ENCODE measurements at regions not wholly inside any gene's neighbourhood (a gene's known extent, or its start where the extent isn't known, plus 50 kb on each side); places are given as distances from the start of the nearest gene placed in this dataset.

DNA sequence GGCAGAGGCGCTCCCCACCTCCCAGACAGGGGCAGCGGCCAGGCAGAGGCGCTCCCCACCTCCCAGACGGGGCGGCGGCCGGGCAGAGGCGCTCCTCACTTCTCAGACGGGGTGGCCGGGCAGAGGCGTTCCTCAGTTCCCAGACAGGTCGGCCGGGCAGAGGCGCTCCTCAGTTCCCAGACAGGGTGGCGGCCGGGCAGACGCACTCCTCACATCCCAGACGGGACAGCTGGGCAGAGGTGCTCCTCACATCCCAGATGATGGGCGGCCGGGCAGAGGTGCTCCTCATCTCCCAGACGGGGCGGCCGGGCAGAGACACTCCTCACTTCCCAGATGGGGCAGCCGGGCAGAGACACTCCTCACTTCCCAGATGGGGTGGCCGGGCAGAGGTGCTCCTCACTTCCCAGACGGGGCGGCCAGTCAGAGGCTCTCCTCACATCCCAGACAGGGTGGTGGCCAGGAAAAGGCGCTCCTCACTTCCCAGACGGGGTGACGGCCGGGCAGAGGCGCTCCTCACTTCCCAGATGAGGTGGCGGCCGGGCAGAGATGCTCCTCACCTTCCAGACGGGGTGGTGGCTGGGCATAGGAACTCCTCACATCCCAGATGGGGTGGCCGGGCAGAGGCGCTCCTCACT is 75.1 kb downstream of the CARTPT start:
- TF ChIP-seq, protein P1, sequence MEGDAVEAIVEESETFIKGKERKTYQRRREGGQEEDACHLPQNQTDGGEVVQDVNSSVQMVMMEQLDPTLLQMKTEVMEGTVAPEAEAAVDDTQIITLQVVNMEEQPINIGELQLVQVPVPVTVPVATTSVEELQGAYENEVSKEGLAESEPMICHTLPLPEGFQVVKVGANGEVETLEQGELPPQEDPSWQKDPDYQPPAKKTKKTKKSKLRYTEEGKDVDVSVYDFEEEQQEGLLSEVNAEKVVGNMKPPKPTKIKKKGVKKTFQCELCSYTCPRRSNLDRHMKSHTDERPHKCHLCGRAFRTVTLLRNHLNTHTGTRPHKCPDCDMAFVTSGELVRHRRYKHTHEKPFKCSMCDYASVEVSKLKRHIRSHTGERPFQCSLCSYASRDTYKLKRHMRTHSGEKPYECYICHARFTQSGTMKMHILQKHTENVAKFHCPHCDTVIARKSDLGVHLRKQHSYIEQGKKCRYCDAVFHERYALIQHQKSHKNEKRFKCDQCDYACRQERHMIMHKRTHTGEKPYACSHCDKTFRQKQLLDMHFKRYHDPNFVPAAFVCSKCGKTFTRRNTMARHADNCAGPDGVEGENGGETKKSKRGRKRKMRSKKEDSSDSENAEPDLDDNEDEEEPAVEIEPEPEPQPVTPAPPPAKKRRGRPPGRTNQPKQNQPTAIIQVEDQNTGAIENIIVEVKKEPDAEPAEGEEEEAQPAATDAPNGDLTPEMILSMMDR (IDR thresholded peaks at IDR 0.05) = no peak
- TF ChIP-seq POLR2A (IDR thresholded peaks at IDR 0.05) = no peak
- Histone ChIP-seq H3K27me3 (no peaks in the 10 kb centered on the region), H3K9me3 (no peaks in the 10 kb centered on the region), H3K36me3 (no peaks in the 10 kb centered on the region), H3K4me1 (no peaks in the 10 kb centered on the region), H3K27ac (no peak overlapping the region), H3K4me3 (replicated peaks in 1 of 3) (no peak overlapping the region)
- intact Hi-C loops (cut with DNase I) = no loop called here
- no peak for DNase-seq
- 90 to 93% methylated on average over 26 to 28 of the region's 37 CpGs for WGBS, 2 donors

DNA sequence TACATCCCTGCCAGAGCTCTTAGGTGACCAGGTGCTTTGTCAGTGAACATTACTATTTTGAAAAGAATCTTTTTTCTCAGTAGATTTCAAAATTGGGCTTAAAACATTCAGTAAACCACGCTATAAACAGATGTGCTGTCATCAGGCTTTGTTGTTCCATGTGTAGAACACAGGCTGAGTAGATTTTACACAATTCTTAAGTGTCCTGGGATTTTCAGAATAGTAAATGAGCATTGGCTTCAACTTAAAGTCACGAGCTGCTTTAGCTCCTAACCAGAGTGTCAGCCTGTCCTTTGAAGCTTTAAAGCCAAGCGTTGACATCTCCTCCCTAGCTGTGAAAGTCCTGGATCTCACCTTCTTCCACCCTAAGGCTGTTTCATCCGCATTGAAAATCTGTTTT is 83.6 kb downstream of the CARTPT start:
- no peak for DNase-seq
- intact Hi-C loops (cut with DNase I) = no loop called here
- H3K4me1 ChIP-seq = no peaks in the 10 kb centered on the region
- H3K4me3 ChIP-seq (replicated peaks in 1 of 3) = no peak overlapping the region
- no peaks in the 10 kb centered on the region for H3K9me3 ChIP-seq
- no peak for TF ChIP-seq POLR2A (IDR thresholded peaks at IDR 0.05)
- TF ChIP-seq, protein P1 (IDR thresholded peaks at IDR 0.05) = no peak
- WGBS, 2 donors = 79 to 89% methylated on average over 4 of the region's 4 CpGs
- no peak overlapping the region for H3K27ac ChIP-seq
- no peaks in the 10 kb centered on the region for H3K27me3 ChIP-seq
- H3K36me3 ChIP-seq = no peaks in the 10 kb centered on the region

DNA sequence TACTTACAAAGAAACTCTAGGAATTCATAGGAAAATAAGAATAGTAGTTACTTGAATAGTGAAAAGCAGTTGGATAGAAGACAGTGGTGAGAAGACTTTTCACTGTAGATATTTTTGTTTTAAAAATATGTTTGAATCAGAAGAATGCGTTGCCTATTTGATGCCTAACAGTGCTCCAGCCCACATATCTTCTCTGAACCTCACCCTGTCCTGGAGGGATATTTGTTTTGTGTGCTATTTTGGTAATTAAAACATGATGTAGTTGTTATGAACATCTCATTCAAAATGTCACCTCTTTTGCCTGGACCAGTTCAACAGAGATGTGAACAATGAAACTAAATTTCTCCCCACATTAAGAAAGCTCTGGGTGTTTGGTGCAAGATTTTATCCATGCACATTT is 87.6 kb downstream of the CARTPT start:
- H3K27ac ChIP-seq = no peak overlapping the region
- no peaks in the 10 kb centered on the region for H3K4me1 ChIP-seq
- H3K4me3 ChIP-seq (replicated peaks in 1 of 3) = no peak overlapping the region
- TF ChIP-seq POLR2A (IDR thresholded peaks at IDR 0.05) = no peak
- TF ChIP-seq, protein P1 (IDR thresholded peaks at IDR 0.05) = no peak
- no peaks in the 10 kb centered on the region for H3K9me3 ChIP-seq
- WGBS, 2 donors = 91 to 92% methylated on average over 1 of the region's 1 CpG
- H3K27me3 ChIP-seq = no peaks in the 10 kb centered on the region
- DNase-seq = no peak
- intact Hi-C loops (cut with DNase I) = no loop called here
- H3K36me3 ChIP-seq = no peaks in the 10 kb centered on the region

DNA sequence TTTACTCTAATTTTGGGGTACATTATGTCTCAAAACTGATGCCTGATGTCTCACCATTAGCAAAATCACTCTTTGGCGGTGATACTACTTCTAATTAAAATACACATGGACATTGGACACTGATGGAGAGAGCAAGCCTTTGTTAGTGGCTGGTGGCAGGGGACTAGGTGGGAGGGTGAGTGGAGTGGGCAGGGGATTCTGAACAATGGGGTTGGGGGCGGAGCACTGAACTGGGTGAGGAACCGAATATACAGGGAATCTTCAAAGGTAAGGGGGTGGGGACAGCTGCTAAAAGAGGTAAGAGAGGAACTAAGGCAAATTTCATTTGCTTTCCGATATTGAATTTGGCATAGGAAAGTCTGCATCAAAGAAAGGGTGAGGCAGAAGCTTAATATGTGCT is 88.8 kb downstream of the CARTPT start:
- TF ChIP-seq POLR2A (IDR thresholded peaks at IDR 0.05) = no peak
- TF ChIP-seq, protein P1 (IDR thresholded peaks at IDR 0.05) = no peak
- H3K27ac ChIP-seq = no peak overlapping the region
- intact Hi-C loops (cut with DNase I) = no loop called here
- no peak overlapping the region for H3K4me3 ChIP-seq (replicated peaks in 1 of 3)
- no peak for DNase-seq
- H3K9me3 ChIP-seq = no peaks in the 10 kb centered on the region
- no peaks in the 10 kb centered on the region for H3K27me3 ChIP-seq
- H3K36me3 ChIP-seq = no peaks in the 10 kb centered on the region
- H3K4me1 ChIP-seq = no peaks in the 10 kb centered on the region
- 49 to 72% methylated on average over 4 of the region's 4 CpGs for WGBS, 2 donors

DNA sequence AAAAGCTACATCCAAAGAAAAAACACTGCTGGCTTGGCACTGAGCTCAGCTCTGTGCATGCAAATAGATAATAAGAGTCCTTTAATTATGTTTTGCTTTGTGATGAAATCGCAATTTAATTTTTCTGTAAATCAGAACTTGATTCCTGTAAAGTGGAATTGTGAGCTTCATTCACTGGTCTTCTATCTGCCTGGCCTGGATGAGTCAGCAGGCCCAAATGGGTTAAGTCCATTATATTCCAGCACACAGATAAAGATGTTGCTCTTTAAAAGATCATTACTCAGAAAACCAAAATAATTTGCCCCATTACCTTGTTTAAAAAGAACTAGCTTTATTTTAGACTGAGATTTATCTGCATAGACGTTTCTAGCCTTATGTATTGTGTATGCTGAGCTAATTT is 90.4 kb downstream of the CARTPT start:
- Histone ChIP-seq H3K27me3 (no peaks in the 10 kb centered on the region), H3K27ac (no peak overlapping the region), H3K4me3 (replicated peaks in 1 of 3) (no peak overlapping the region), H3K9me3 (no peaks in the 10 kb centered on the region), H3K4me1 (no peaks in the 10 kb centered on the region), H3K36me3 (no peaks in the 10 kb centered on the region)
- TF ChIP-seq, protein P1 (IDR thresholded peaks at IDR 0.05) = no peak
- no peak for TF ChIP-seq POLR2A (IDR thresholded peaks at IDR 0.05)
- intact Hi-C loops (cut with DNase I) = no loop called here
- 77 to 92% methylated on average over 2 of the region's 2 CpGs for WGBS, 2 donors
- DNase-seq = no peak

All from thyroid gland (tissue), 4 donors.